ENCODE measurements at regions not wholly inside any gene's neighbourhood (a gene's known extent, or its start where the extent isn't known, plus 50 kb on each side); places are given as distances from the start of the nearest gene placed in this dataset.
A peak's percentile ranks its signal among the peaks of the same experiment; 100 is the strongest.
"Not testable (repeated sequence)": the region's sequence is repeated elsewhere in the genome, so short reads cannot be mapped to it uniquely, and the experiment has no call there.

GRCh38 chr18:62629031-62629430, 86.3 kb upstream of the PHLPP1 start:
- H3K4me1 Mint-ChIP-seq: no peaks in the 10 kb centered on the region
- no peaks in the 10 kb centered on the region for H3K36me3 Mint-ChIP-seq
- no peaks in the 10 kb centered on the region for H3K9me3 Mint-ChIP-seq
- no peak overlapping the region for H3K4me3 Mint-ChIP-seq
- DNase-seq (ENCODE audit: low spot score in 2 of 2): no peak
- no peak for ATAC-seq
- H3K27ac Mint-ChIP-seq: no peak overlapping the region

- no peak overlapping the region for H3K4me3 Mint-ChIP-seq
Observed at GRCh38 chr18:62631173-62631572, 84.2 kb upstream of the PHLPP1 start.

GRCh38 chr18:62632788-62633455, 82.4 kb upstream of the PHLPP1 start:
- no peaks in the 10 kb centered on the region for H3K36me3 Mint-ChIP-seq
- ATAC-seq: no peak

More at GRCh38 chr18:62631173-62631572, 84.2 kb upstream of the PHLPP1 start:
- Mint-ChIP-seq H3K36me3 (no peaks in the 10 kb centered on the region), H3K9me3 (no peaks in the 10 kb centered on the region), H3K27ac (no peak overlapping the region), H3K4me1 (no peaks in the 10 kb centered on the region)
- ATAC-seq: no peak
- no peak for DNase-seq (ENCODE audit: low spot score in 2 of 2)

GRCh38 chr18:62634458-62634857, 80.9 kb upstream of the PHLPP1 start:
- Mint-ChIP-seq H3K4me1 (peaks cover 14% of the 10 kb centered on the region), H3K4me3 (no peak overlapping the region), H3K36me3 (no peaks in the 10 kb centered on the region), H3K9me3 (no peaks in the 10 kb centered on the region), H3K27ac (no peak overlapping the region)
- ATAC-seq (no peak), DNase-seq (ENCODE audit: low spot score in 2 of 2) (no peak)

More at GRCh38 chr18:62632788-62633455, 82.4 kb upstream of the PHLPP1 start:
- DNase-seq (ENCODE audit: low spot score in 2 of 2): no peak
- H3K4me3 Mint-ChIP-seq: no peak overlapping the region
- no peaks in the 10 kb centered on the region for H3K9me3 Mint-ChIP-seq
- no peak overlapping the region for H3K27ac Mint-ChIP-seq
- H3K4me1 Mint-ChIP-seq: peaks cover 5% of the 10 kb centered on the region

- H3K4me1 Mint-ChIP-seq: peaks cover 14% of the 10 kb centered on the region
- H3K36me3 Mint-ChIP-seq: no peaks in the 10 kb centered on the region
- no peak for DNase-seq (ENCODE audit: low spot score in 2 of 2)
- H3K27ac Mint-ChIP-seq: no peak overlapping the region
- H3K9me3 Mint-ChIP-seq: no peaks in the 10 kb centered on the region
- no peak overlapping the region for H3K4me3 Mint-ChIP-seq
- ATAC-seq: no peak
Observed at GRCh38 chr18:62634979-62635630, 80.2 kb upstream of the PHLPP1 start.

GRCh38 chr18:62637403-62637802, 77.9 kb upstream of the PHLPP1 start:
- peak overlapping the region; percentile 55 for H3K27ac Mint-ChIP-seq
- peak overlapping the region; percentile 20 for H3K4me3 Mint-ChIP-seq
- ATAC-seq (no peak), DNase-seq (ENCODE audit: low spot score in 2 of 2) (no peak)
- H3K9me3 Mint-ChIP-seq: no peaks in the 10 kb centered on the region
- no peaks in the 10 kb centered on the region for H3K36me3 Mint-ChIP-seq
- H3K4me1 Mint-ChIP-seq: peaks cover 14% of the 10 kb centered on the region

GRCh38 chr18:62637807-62638687, 77.3 kb upstream of the PHLPP1 start:
- Mint-ChIP-seq H3K9me3 (no peaks in the 10 kb centered on the region), H3K4me1 (peaks cover 14% of the 10 kb centered on the region), H3K4me3 (peak overlapping the region; percentile 20), H3K36me3 (no peaks in the 10 kb centered on the region), H3K27ac (peak overlapping the region; percentile 55)
- DNase-seq (ENCODE audit: low spot score in 2 of 2) (peak; percentile 36 to 84), ATAC-seq (peak; percentile 89)

- Mint-ChIP-seq H3K9me3 (no peaks in the 10 kb centered on the region), H3K27ac (no peak overlapping the region), H3K4me3 (no peak overlapping the region), H3K36me3 (no peaks in the 10 kb centered on the region), H3K4me1 (peaks cover 6% of the 10 kb centered on the region)
- ATAC-seq (no peak), DNase-seq (ENCODE audit: low spot score in 2 of 2) (no peak)
Observed at GRCh38 chr18:62643181-62643580, 72.2 kb upstream of the PHLPP1 start.

- no peak overlapping the region for H3K4me3 Mint-ChIP-seq
- no peaks in the 10 kb centered on the region for H3K9me3 Mint-ChIP-seq
- ATAC-seq (no peak), DNase-seq (ENCODE audit: low spot score in 2 of 2) (no peak)
- H3K4me1 Mint-ChIP-seq: no peaks in the 10 kb centered on the region
- no peaks in the 10 kb centered on the region for H3K36me3 Mint-ChIP-seq
- H3K27ac Mint-ChIP-seq: no peak overlapping the region
Observed at GRCh38 chr18:62644773-62645172, 70.6 kb upstream of the PHLPP1 start.

GRCh38 chr18:62647179-62647578, 68.2 kb upstream of the PHLPP1 start:
- ATAC-seq: no peak
- Mint-ChIP-seq H3K4me1 (no peaks in the 10 kb centered on the region), H3K27ac (no peak overlapping the region), H3K4me3 (no peak overlapping the region), H3K9me3 (no peaks in the 10 kb centered on the region), H3K36me3 (no peaks in the 10 kb centered on the region)
- DNase-seq (ENCODE audit: low spot score in 2 of 2): no peak

GRCh38 chr18:62648045-62648678, 67.2 kb upstream of the PHLPP1 start:
- DNase-seq (ENCODE audit: low spot score in 2 of 2) (no peak), ATAC-seq (no peak)
- Mint-ChIP-seq H3K9me3 (no peaks in the 10 kb centered on the region), H3K4me1 (no peaks in the 10 kb centered on the region), H3K4me3 (no peak overlapping the region), H3K27ac (no peak overlapping the region), H3K36me3 (no peaks in the 10 kb centered on the region)

- Mint-ChIP-seq H3K9me3 (no peaks in the 10 kb centered on the region), H3K27ac (no peak overlapping the region), H3K4me1 (no peaks in the 10 kb centered on the region), H3K36me3 (no peaks in the 10 kb centered on the region), H3K4me3 (no peak overlapping the region)
- ATAC-seq (no peak), DNase-seq (ENCODE audit: low spot score in 2 of 2) (no peak)
Observed at GRCh38 chr18:62651276-62652056, 63.9 kb upstream of the PHLPP1 start.

GRCh38 chr18:62652057-62652629, 63.2 kb upstream of the PHLPP1 start:
- not testable (repeated sequence) for H3K4me1 Mint-ChIP-seq, H3K4me3 Mint-ChIP-seq, H3K27ac Mint-ChIP-seq

GRCh38 chr18:62655520-62656219, 59.7 kb upstream of the PHLPP1 start:
- Mint-ChIP-seq H3K9me3 (no peaks in the 10 kb centered on the region), H3K4me3 (no peak overlapping the region), H3K27ac (no peak overlapping the region), H3K4me1 (no peaks in the 10 kb centered on the region), H3K36me3 (no peaks in the 10 kb centered on the region)
- no peak for ATAC-seq
- DNase-seq (ENCODE audit: low spot score in 2 of 2): no peak

More at GRCh38 chr18:62652057-62652629, 63.2 kb upstream of the PHLPP1 start:
- not testable (repeated sequence) for DNase-seq (ENCODE audit: low spot score in 2 of 2); H3K36me3 Mint-ChIP-seq; H3K9me3 Mint-ChIP-seq; ATAC-seq

Measured in stimulated activated effector memory CD8-positive, alpha-beta T cell treated with anti-CD3 and anti-CD28 coated beads, Interleukin-12 subunit alpha, Interleukin-12 subunit beta, amount 100 ng/mL, for 72 hours (primary cell).